Left hindlimb (tissue), 1 donor: ENCODE measurements at regions not wholly inside any gene's neighbourhood (a gene's known extent, or its start where the extent isn't known, plus 50 kb on each side); places are given as distances from the start of the nearest gene placed in this dataset.
A peak's percentile ranks its signal among the peaks of the same experiment; 100 is the strongest.

Source experiments
- DNase-seq: peaks from one replicate; pipeline ENCODE4 v3.0.0-alpha.2; 2018

GRCh38 chr2:71859211-71859847 is 288.3 kb downstream of the CYP26B1 start:
- no peak for DNase-seq

GRCh38 chr2:71858071-71858470 is 289.6 kb downstream of the CYP26B1 start:
- peak; percentile 84 for DNase-seq

GRCh38 chr2:71857636-71858035 is 290.0 kb downstream of the CYP26B1 start:
- peak; percentile 66 for DNase-seq

GRCh38 chr2:71856773-71857525 is 290.7 kb downstream of the CYP26B1 start:
- no peak for DNase-seq

- DNase-seq: no peak
These were observed 293.8 kb downstream of the CYP26B1 start for GRCh38 chr2:71853858-71854257.

GRCh38 chr2:71852141-71852711 is 295.4 kb downstream of the CYP26B1 start:
- peak; percentile 88 for DNase-seq

- DNase-seq: peak; percentile 77
These were observed 296.4 kb downstream of the CYP26B1 start for GRCh38 chr2:71851094-71851750.

- no peak for DNase-seq
These were observed 297.3 kb downstream of the CYP26B1 start for GRCh38 chr2:71850306-71850801.

GRCh38 chr2:71849607-71850305 is 297.9 kb downstream of the CYP26B1 start:
- no peak for DNase-seq

GRCh38 chr2:71849111-71849510 is 298.6 kb downstream of the CYP26B1 start:
- no peak for DNase-seq

- DNase-seq: no peak
These were observed 300.9 kb downstream of the CYP26B1 start for GRCh38 chr2:71846669-71847291.

GRCh38 chr2:71846072-71846471 is 301.6 kb downstream of the CYP26B1 start:
- DNase-seq: no peak

GRCh38 chr2:71844967-71845366 is 302.7 kb downstream of the CYP26B1 start:
- no peak for DNase-seq

GRCh38 chr2:71843391-71843850 is 304.2 kb downstream of the CYP26B1 start:
- DNase-seq: no peak

GRCh38 chr2:71842744-71843143 is 304.9 kb downstream of the CYP26B1 start:
- no peak for DNase-seq

GRCh38 chr2:71839826-71840225 is 307.8 kb downstream of the CYP26B1 start:
- DNase-seq: no peak

GRCh38 chr2:71834796-71835195 is 312.9 kb downstream of the CYP26B1 start:
- no peak for DNase-seq

- DNase-seq: peak; percentile 79
These were observed 313.7 kb downstream of the CYP26B1 start for GRCh38 chr2:71833855-71834560.

GRCh38 chr2:71833272-71833671 is 314.4 kb downstream of the CYP26B1 start:
- no peak for DNase-seq

- no peak for DNase-seq
These were observed 314.8 kb downstream of the CYP26B1 start for GRCh38 chr2:71832844-71833243.

GRCh38 chr2:71832388-71832787 is 315.3 kb downstream of the CYP26B1 start:
- no peak for DNase-seq

- peak; percentile 72 for DNase-seq
These were observed 316.5 kb downstream of the CYP26B1 start for GRCh38 chr2:71831193-71831577.
